Osteoblast (primary cell): ENCODE measurements at regions not wholly inside any gene's neighbourhood (a gene's known extent, or its start where the extent isn't known, plus 50 kb on each side); places are given as distances from the start of the nearest gene placed in this dataset.

Experiments
- DNase-seq: peaks from one replicate; pipeline ENCODE4 v3.0.0; 2011; ENCODE audit warnings: low spot score, mixed read lengths; ENCODE audit not compliant: insufficient read length; ENCODE audit errors: missing footprints
- H2AFZ ChIP-seq: 2 replicates; pipeline ENCODE4 v1.6.0; 2011; ENCODE audit warnings: mild to moderate bottlenecking, low read length
- H3K27ac ChIP-seq: 2 replicates; pipeline ENCODE4 v1.5.1; 2011; ENCODE audit warnings: mild to moderate bottlenecking, low read depth, low read length, moderate library complexity
- H3K27me3 ChIP-seq: 2 replicates; pipeline ENCODE4 v1.6.0; 2012; ENCODE audit warnings: mild to moderate bottlenecking, control low read depth, inconsistent platforms, low read length, moderate library complexity; ENCODE audit not compliant: insufficient read depth
- H3K36me3 ChIP-seq: 2 replicates; pipeline ENCODE4 v1.5.1; 2011; ENCODE audit warnings: mild to moderate bottlenecking, low read length, control low read depth, moderate library complexity; ENCODE audit not compliant: insufficient read depth
- H3K4me1 ChIP-seq: 2 replicates; pipeline ENCODE4 v1.5.1; 2011; ENCODE audit warnings: mild to moderate bottlenecking, low read length, control low read depth, moderate library complexity; ENCODE audit not compliant: insufficient read depth
- H3K4me2 ChIP-seq: 2 replicates; pipeline ENCODE4 v1.6.0; 2011; ENCODE audit warnings: mild to moderate bottlenecking, low read length; ENCODE audit not compliant: insufficient read depth
- H3K4me3 ChIP-seq: fragments of 200-600 bp; sonication (generic); 3 replicates; pipeline ENCODE4 v1.5.1; 2012; ENCODE audit warnings: mild to moderate bottlenecking, low read length, inconsistent platforms; ENCODE audit not compliant: insufficient read depth
- H3K79me2 ChIP-seq: 2 replicates; pipeline ENCODE4 v1.6.0; 2012; ENCODE audit warnings: mild to moderate bottlenecking, low read length, control low read depth, inconsistent platforms; ENCODE audit not compliant: insufficient read depth
- H3K9me3 ChIP-seq: 2 replicates; pipeline ENCODE4 v1.5.1; 2011; ENCODE audit warnings: low read depth, low read length, control low read depth
- H4K20me1 ChIP-seq: 2 replicates; pipeline ENCODE4 v1.6.0; 2012; ENCODE audit warnings: mild to moderate bottlenecking, low read length, control low read depth; ENCODE audit not compliant: insufficient read depth
- TF ChIP-seq, protein P1 (sequence below): IDR thresholded peaks from 2 replicates; pipeline ENCODE4 v1.5.1; 2011; ENCODE audit warnings: mild to moderate bottlenecking, low read depth, low read length, moderate library complexity; ENCODE audit errors: extremely low read depth

DNA sequence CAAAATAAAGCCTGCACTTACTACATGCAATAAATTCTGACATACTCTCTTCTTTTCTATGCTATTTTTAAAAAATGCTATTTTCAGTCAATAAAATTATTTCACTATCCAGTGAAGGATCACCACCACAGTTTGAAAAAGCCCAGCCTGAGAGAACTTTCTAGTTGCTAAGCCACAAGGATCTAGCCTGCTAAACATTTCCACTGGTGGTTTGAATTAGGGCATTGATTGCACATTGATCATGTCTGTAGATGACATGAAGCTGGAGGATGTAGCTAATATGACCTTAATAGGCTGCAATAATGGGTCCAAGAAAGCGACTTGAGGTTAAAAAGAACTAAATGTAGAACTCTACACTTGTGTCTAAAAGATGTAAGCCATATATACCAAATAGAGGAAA lies 56.0 kb upstream of the ARHGAP21 start:
- no peak for DNase-seq
- no peaks in the 10 kb centered on the region for H3K4me1 ChIP-seq
- no peaks in the 10 kb centered on the region for H3K79me2 ChIP-seq
- TF ChIP-seq, protein P1, sequence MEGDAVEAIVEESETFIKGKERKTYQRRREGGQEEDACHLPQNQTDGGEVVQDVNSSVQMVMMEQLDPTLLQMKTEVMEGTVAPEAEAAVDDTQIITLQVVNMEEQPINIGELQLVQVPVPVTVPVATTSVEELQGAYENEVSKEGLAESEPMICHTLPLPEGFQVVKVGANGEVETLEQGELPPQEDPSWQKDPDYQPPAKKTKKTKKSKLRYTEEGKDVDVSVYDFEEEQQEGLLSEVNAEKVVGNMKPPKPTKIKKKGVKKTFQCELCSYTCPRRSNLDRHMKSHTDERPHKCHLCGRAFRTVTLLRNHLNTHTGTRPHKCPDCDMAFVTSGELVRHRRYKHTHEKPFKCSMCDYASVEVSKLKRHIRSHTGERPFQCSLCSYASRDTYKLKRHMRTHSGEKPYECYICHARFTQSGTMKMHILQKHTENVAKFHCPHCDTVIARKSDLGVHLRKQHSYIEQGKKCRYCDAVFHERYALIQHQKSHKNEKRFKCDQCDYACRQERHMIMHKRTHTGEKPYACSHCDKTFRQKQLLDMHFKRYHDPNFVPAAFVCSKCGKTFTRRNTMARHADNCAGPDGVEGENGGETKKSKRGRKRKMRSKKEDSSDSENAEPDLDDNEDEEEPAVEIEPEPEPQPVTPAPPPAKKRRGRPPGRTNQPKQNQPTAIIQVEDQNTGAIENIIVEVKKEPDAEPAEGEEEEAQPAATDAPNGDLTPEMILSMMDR: no peak
- peaks cover 1% of the 10 kb centered on the region for H3K27me3 ChIP-seq
- no peak overlapping the region for H3K4me3 ChIP-seq
- H3K27ac ChIP-seq: no peak overlapping the region
- H2AFZ ChIP-seq: no peak overlapping the region
- no peaks in the 10 kb centered on the region for H4K20me1 ChIP-seq
- H3K4me2 ChIP-seq: no peak overlapping the region
- H3K9me3 ChIP-seq: no peaks in the 10 kb centered on the region
- no peaks in the 10 kb centered on the region for H3K36me3 ChIP-seq

DNA sequence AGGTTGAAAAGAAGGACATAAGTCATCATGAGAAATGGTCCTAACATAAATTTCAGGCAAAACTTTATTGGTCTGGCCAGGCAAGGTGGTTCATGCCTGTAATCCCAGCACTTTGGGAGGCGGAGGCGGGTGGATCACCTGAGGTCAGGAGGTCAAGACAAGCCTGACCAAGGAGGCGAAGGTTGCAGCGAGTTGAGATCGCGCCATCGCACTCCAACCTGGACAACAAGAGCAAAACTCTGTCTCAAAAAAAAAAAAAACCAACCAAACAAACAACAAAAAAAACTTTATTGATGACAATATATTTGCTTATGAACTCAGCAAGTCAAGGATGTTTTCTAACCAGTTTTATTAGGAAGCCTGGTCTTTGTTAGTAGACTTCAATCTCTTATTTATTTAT lies 54.6 kb upstream of the ARHGAP21 start:
- Histone ChIP-seq H3K36me3 (no peaks in the 10 kb centered on the region), H3K79me2 (no peaks in the 10 kb centered on the region), H3K4me1 (no peaks in the 10 kb centered on the region), H3K4me3 (no peak overlapping the region), H3K27me3 (no peaks in the 10 kb centered on the region), H3K9me3 (no peaks in the 10 kb centered on the region), H2AFZ (no peak overlapping the region), H4K20me1 (no peaks in the 10 kb centered on the region), H3K27ac (no peak overlapping the region), H3K4me2 (no peak overlapping the region)
- TF ChIP-seq, protein P1: no peak
- no peak for DNase-seq

DNA sequence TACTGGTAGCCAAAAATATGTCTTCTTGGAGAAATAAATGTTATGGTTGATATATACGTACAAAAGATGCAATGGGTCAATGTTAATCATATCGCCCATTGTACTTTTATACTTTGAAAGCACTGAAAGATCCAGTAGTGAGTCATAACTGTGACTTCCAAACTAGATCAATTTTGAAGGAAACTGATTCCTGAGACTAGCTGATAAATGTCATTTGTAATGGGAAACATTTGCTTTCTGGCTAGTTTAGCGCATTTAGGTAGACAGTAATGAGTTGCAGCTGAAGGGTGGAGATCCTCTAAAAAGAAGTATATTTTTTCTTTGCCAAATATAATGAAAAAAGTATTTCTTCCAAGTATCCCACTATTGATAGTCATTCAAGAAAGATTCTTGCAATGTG lies 53.5 kb upstream of the ARHGAP21 start:
- Histone ChIP-seq H3K27ac (no peak overlapping the region), H3K79me2 (no peaks in the 10 kb centered on the region), H3K4me3 (no peak overlapping the region), H3K27me3 (no peaks in the 10 kb centered on the region), H3K4me1 (no peaks in the 10 kb centered on the region), H3K36me3 (no peaks in the 10 kb centered on the region), H3K4me2 (no peak overlapping the region), H2AFZ (no peak overlapping the region), H4K20me1 (no peaks in the 10 kb centered on the region), H3K9me3 (no peaks in the 10 kb centered on the region)
- TF ChIP-seq, protein P1: no peak
- DNase-seq: no peak

DNA sequence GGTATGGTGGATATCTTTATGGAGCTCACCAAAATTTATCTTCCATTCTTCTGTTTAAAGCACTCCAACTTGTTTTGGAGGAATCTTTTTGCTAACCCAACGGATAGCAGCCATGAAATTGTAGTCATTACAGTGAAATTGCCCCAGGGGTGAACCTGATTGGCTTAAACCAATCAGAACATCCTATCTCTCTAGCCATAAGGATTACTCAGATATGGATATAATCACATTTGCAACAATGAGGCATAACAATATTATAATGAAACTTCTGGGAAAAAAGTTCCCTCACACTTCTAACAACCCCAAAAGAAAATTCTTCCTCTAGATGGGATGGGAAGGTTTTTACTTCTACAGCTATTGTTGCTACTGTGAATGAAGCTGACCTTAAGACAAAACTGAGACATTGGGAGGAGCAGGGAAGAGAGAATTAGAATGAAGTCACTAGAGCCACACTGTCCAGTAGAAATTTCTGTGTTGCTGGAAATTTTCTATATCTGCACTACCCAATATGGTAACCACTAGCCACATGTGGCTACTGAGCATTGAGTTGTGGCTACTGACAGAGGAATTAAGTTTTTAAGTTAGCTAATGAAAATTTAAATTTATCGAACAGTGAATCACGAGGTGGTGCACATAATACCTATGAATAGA lies 50.4 kb upstream of the ARHGAP21 start:
- TF ChIP-seq, protein P1: no peak
- Histone ChIP-seq H3K9me3 (no peaks in the 10 kb centered on the region), H3K4me1 (no peaks in the 10 kb centered on the region), H2AFZ (no peak overlapping the region), H4K20me1 (no peaks in the 10 kb centered on the region), H3K27me3 (no peaks in the 10 kb centered on the region), H3K27ac (no peak overlapping the region), H3K4me3 (no peak overlapping the region), H3K36me3 (no peaks in the 10 kb centered on the region), H3K4me2 (no peak overlapping the region), H3K79me2 (no peaks in the 10 kb centered on the region)
- no peak for DNase-seq
